HCT116 (cell line): ENCODE measurements at regions not wholly inside any gene's neighbourhood (a gene's known extent, or its start where the extent isn't known, plus 50 kb on each side); places are given as distances from the start of the nearest gene placed in this dataset.

Experiments used
- ATAC-seq: fragments of 200-7000 bp; cut with Tn5 transposase; 2 replicates; pipeline ENCODE4 v1.9.1; 2020; ENCODE audit warnings: mild to moderate bottlenecking, moderate library complexity
- BruUV-seq: library from RNA; stranded (reverse); fragments of 400-500 nt; replicated peaks from 2 replicates; lab custom pipeline; 2021; lab: Mats Ljungman, UMichigan
- CTCF ChIA-PET: fragments of 300-600 bp; sonication (Branson Sonifier 250); formaldehyde crosslinking; loops from one replicate; lab custom pipeline; 2021; ENCODE audit warnings: antibody characterized with exemption; lab: Charles Lee
- POLR2A ChIA-PET: fragments of 300-600, 350-600 bp; sonication (Branson Sonifier 250); formaldehyde crosslinking; loops from one replicate; lab custom pipeline; 2021; ENCODE audit warnings: antibody characterized with exemption; lab: Charles Lee
- RAD21 ChIA-PET, 2 experiments: fragments of 300-600 bp; sonication (Branson Sonifier 250); formaldehyde crosslinking; loops; one replicate each; lab custom pipeline; 2023; ENCODE audit warnings: low total read pairs in 2 of 2; ENCODE audit not compliant: uncharacterized antibody in 2 of 2, unreplicated experiment in 2 of 2, low non-redundant PET in 1 of 2; lab: Charles Lee
- DNase-seq: peaks from one replicate; pipeline ENCODE4 v3.0.0-alpha.2; 2010; ENCODE audit warnings: low read depth, low spot score
- H2AFZ ChIP-seq: fragments of 200-600 bp; shearing (Covaris generic), sonication (generic); 2 replicates; pipeline ENCODE4 v1.6.1; 2017; ENCODE audit warnings: low read depth, mixed run types, mixed read lengths, antibody characterized with exemption, low read length; ENCODE audit not compliant: poor library complexity, severe bottlenecking
- H3K27ac ChIP-seq: 2 replicates; pipeline ENCODE4 v1.5.1; 2012; ENCODE audit warnings: low read depth, low read length
- H3K27me3 ChIP-seq: fragments of 200-600 bp; sonication (generic); 2 replicates; pipeline ENCODE4 v1.6.1; 2016; ENCODE audit warnings: mixed run types, low read length, mixed read lengths; ENCODE audit not compliant: insufficient read depth
- H3K36me3 ChIP-seq, 2 experiments: fragments of 200-500 bp in 1 of 2; fragments of 200-600 bp in 1 of 2; sonication (Bioruptor generic) in 1 of 2; sonication (generic) in 1 of 2; 2 replicates each; pipeline versions ENCODE4 v1.5.1 to v1.6.1; 2014 to 2016; ENCODE audit warnings: low read length in 2 of 2, inconsistent platforms in 1 of 2, mixed read lengths in 1 of 2, mixed run types in 1 of 2; ENCODE audit not compliant: insufficient read depth in 2 of 2, control insufficient read depth in 1 of 2
- H3K4me1 ChIP-seq, 2 experiments: fragments of 200-600 bp in 1 of 2; sonication (generic) in 1 of 2; 2 replicates each; pipeline versions ENCODE4 v1.5.1 to v1.6.1; 2012 to 2017; ENCODE audit warnings: low read length in 2 of 2, inconsistent platforms in 1 of 2, mild to moderate bottlenecking in 1 of 2, mixed read lengths in 1 of 2, mixed run types in 1 of 2, moderate library complexity in 1 of 2; ENCODE audit not compliant: insufficient read depth in 2 of 2, control insufficient read depth in 1 of 2
- H3K4me2 ChIP-seq: fragments of 200-600 bp; sonication (generic); 2 replicates; pipeline ENCODE4 v1.6.1; 2017; ENCODE audit warnings: mixed run types, low read length, mixed read lengths
- H3K4me3 ChIP-seq, 2 experiments: fragments of 200-600 bp in 1 of 2; sonication (generic) in 1 of 2; replicated peaks in 1 of 2; 2 replicates each; pipeline ENCODE4 v1.5.1; 2011 to 2016; ENCODE audit warnings: low read length in 2 of 2, control low read depth in 1 of 2, low read depth in 1 of 2, mild to moderate bottlenecking in 1 of 2, mixed read lengths in 1 of 2, mixed run types in 1 of 2
- H3K79me2 ChIP-seq: fragments of 200-600 bp; sonication (generic); 2 replicates; pipeline ENCODE4 v1.6.1; 2017; ENCODE audit warnings: mild to moderate bottlenecking, mixed run types, low read length, moderate library complexity, mixed read lengths; ENCODE audit not compliant: insufficient read depth
- H3K9ac ChIP-seq: fragments of 200-600 bp; sonication (generic); 2 replicates; pipeline ENCODE4 v1.6.1; 2016; ENCODE audit warnings: low read length, mixed read lengths
- H3K9me2 ChIP-seq: fragments of 200-600 bp; sonication (generic), shearing (Covaris generic); 2 replicates; pipeline ENCODE4 v1.6.1; 2017; ENCODE audit warnings: mixed run types, mild to moderate bottlenecking, moderate library complexity; ENCODE audit not compliant: insufficient read depth
- H3K9me3 ChIP-seq, 2 experiments: fragments of 200-500 bp in 1 of 2; fragments of 200-600 bp in 1 of 2; sonication (Bioruptor generic) in 1 of 2; sonication (generic) in 1 of 2; 2 replicates each; pipeline ENCODE4 v1.6.1; 2014 to 2017; ENCODE audit warnings: low read length in 2 of 2, mixed read lengths in 2 of 2, inconsistent platforms in 1 of 2, low read depth in 1 of 2, mild to moderate bottlenecking in 1 of 2, mixed run types in 1 of 2, moderate library complexity in 1 of 2; ENCODE audit not compliant: control insufficient read depth in 1 of 2, insufficient read depth in 1 of 2
- H4K20me1 ChIP-seq: fragments of 200-600 bp; sonication (generic), shearing (Covaris generic); 2 replicates; pipeline ENCODE4 v1.6.1; 2017; ENCODE audit warnings: mixed run types, mild to moderate bottlenecking, moderate library complexity; ENCODE audit not compliant: insufficient read depth
- CBX3 ChIP-seq: IDR thresholded peaks from 2 replicates; pipeline ENCODE4 v1.6.1; 2012; ENCODE audit warnings: low read depth
- CTCF ChIP-seq, 3 experiments: fragments of 200-600 bp in 1 of 3; sonication (generic) in 1 of 3; IDR thresholded peaks in 2 of 3; conservative IDR thresholded peaks in 1 of 3; 2 replicates each; pipeline ENCODE4 v1.5.1; 2012 to 2017; ENCODE audit warnings: low read depth in 2 of 3, low read length in 2 of 3, antibody characterized with exemption in 1 of 3, borderline replicate concordance in 1 of 3, control low read depth in 1 of 3, mild to moderate bottlenecking in 1 of 3, mixed read lengths in 1 of 3, mixed run types in 1 of 3, moderate library complexity in 1 of 3; ENCODE audit not compliant: insufficient read depth in 1 of 3
- ELF1 ChIP-seq: IDR thresholded peaks from 2 replicates; pipeline ENCODE4 v1.6.1; 2012; ENCODE audit warnings: low read depth, borderline replicate concordance
- MAX ChIP-seq: IDR thresholded peaks from 2 replicates; pipeline ENCODE4 v1.6.1; 2012
- SIN3A ChIP-seq: IDR thresholded peaks from 2 replicates; pipeline ENCODE4 v1.6.1; 2012; ENCODE audit warnings: low read depth
- TCF7L2 ChIP-seq: IDR thresholded peaks from 2 replicates; pipeline ENCODE4 v1.7.0; 2011; ENCODE audit warnings: borderline replicate concordance, inconsistent platforms; ENCODE audit not compliant: insufficient read depth, insufficient read length; ENCODE audit errors: extremely low read depth
- intact Hi-C: fragments of 100-400 bp; cut with micrococcal nuclease; formaldehyde crosslinking; loops from 2 replicates; pipeline ENCODE4 v1.10.0; 2022

GRCh38 chr13:33615436-33615835 is 202.5 kb upstream of the RFC3 start:
- CTCF ChIA-PET = no interaction called here
- no peaks in the 10 kb centered on the region for H3K79me2 ChIP-seq
- H3K9me2 ChIP-seq = no peaks in the 10 kb centered on the region
- DNase-seq (no peak), ATAC-seq (no peak)
- H2AFZ ChIP-seq = no peak overlapping the region
- H3K9ac ChIP-seq = no peak overlapping the region
- intact Hi-C loops = no loop called here
- TF ChIP-seq CBX3 (no peak), SIN3A (no peak), TCF7L2 (no peak), CTCF (IDR thresholded peaks at IDR 0.05 in 2 of 3, conservative IDR thresholded peaks at IDR 0.05 in 1 of 3; ENCODE audit: borderline replicate concordance in 1 of 3, insufficient read depth in 1 of 3, low read depth in 2 of 3, low read length in 2 of 3) (no peak)
- H3K4me3 ChIP-seq = no peak overlapping the region
- H4K20me1 ChIP-seq = no peaks in the 10 kb centered on the region
- RAD21 ChIA-PET = no interaction called here
- BruUV-seq = no TSS peak
- H3K4me1 ChIP-seq = no peaks in the 10 kb centered on the region
- H3K4me2 ChIP-seq = no peak overlapping the region
- POLR2A ChIA-PET = no interaction called here
- H3K9me3 ChIP-seq = no peaks in the 10 kb centered on the region
- no peaks in the 10 kb centered on the region for H3K27me3 ChIP-seq
- no peaks in the 10 kb centered on the region for H3K36me3 ChIP-seq
- H3K27ac ChIP-seq = no peak overlapping the region

- H3K27ac ChIP-seq = no peak overlapping the region
- no peaks in the 10 kb centered on the region for H3K9me3 ChIP-seq
- H3K4me3 ChIP-seq = no peak overlapping the region
- CTCF ChIA-PET = no interaction called here
- no peak overlapping the region for H2AFZ ChIP-seq
- BruUV-seq = no TSS peak
- no peaks in the 10 kb centered on the region for H3K79me2 ChIP-seq
- TF ChIP-seq SIN3A (no peak), MAX (no peak), ELF1 (no peak), TCF7L2 (no peak)
- H3K36me3 ChIP-seq = no peaks in the 10 kb centered on the region
- DNase-seq (no peak), ATAC-seq (no peak)
- RAD21 ChIA-PET = no interaction called here
- H4K20me1 ChIP-seq = no peaks in the 10 kb centered on the region
- no peak overlapping the region for H3K9ac ChIP-seq
- H3K4me2 ChIP-seq = no peak overlapping the region
- no peaks in the 10 kb centered on the region for H3K4me1 ChIP-seq
- no peaks in the 10 kb centered on the region for H3K9me2 ChIP-seq
- no peaks in the 10 kb centered on the region for H3K27me3 ChIP-seq
- POLR2A ChIA-PET = no interaction called here
- intact Hi-C loops = no loop called here
Measured at GRCh38 chr13:33616130-33616529, 201.8 kb upstream of the RFC3 start.
